ENCODE measurements at regions not wholly inside any gene's neighbourhood (a gene's known extent, or its start where the extent isn't known, plus 50 kb on each side); places are given as distances from the start of the nearest gene placed in this dataset.

DNA sequence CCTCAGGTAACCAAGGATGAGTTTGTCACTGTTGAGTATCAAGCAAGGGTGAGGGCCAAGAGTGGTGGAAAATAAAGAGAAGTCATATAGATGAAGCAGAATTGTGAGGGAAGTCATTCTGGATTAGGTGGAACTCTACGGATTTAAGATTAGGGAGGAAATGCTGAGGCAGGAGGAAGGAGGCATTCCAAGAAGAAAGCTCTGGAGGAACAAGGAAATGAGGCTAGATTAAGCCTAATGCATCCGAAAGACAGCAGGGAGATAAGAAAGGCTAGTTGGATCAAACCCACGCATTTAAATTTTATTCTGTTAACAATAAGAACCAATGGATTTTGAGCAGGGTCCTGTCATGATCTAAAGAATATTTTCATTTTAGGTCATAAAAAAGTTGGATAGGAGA, 681.2 kb downstream of the EPHA4 start:
- DNase-seq: no peak

DNA sequence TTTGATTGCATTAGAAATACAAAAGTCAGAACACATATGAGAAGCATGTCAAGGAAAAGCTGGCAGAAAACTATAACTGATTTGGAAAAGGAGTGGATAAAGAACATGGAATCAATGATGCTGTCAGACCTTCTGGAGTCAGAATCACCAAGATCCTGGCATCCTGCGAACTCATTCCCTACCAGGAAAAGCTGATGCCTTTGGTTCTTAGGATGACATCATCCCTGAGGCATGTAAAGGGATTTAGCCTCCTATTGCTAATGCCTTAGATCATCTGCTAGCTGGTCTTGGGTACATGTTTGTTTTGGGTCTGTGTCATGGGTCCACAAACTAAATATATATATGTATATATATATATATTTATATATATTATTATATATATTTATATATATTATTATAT, 680.7 kb downstream of the EPHA4 start:
- no peak for DNase-seq

DNA sequence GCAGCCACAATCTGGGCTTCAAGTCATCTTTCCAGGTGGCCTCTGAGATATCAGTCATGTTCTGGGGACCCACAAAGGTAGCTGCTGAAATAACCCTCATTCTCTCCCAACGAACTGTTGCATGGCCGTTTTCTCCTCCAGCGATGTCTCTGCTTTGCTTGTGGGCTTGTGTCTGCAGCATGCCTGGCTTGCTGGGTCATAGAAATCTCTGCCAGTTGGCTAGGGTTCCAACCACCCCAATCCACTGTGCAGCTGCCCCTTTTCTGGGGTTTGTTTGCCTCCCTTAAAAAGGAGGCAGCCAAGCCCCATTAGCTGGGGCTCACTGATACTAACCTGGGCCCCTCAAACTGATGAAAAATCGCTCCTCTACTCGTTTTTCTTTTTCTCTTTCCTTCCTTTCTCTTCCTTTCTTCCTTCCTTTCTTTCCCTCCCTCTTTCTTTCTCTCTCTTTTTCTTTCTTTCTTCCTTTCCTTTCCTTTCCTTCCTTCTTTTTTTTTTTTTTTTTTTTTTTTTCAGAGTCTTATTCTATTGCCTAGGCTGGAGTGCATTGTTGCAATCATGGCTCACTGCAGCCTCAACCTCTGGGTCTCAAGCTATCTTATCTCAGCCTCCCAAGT, 680.0 kb downstream of the EPHA4 start:
- no peak for DNase-seq

DNA sequence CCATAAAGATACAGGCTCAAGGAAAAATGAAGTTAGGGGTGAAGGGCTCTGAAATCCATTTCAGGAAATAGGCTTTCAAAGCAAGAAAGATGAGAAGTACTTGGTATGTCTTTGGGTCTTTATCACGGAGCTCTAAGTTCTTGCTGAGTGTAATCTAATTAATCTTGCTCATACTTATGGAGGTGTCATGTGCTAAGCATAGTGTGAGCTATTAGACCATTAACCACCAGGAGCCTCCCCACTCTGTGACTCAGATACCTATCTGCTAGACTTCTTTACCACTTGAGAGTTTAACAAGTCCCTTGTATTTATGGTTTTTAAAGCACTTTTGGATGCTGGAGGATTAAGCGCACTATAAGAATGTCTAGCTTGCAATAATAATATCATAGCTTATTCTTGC, 678.7 kb downstream of the EPHA4 start:
- DNase-seq: no peak

DNA sequence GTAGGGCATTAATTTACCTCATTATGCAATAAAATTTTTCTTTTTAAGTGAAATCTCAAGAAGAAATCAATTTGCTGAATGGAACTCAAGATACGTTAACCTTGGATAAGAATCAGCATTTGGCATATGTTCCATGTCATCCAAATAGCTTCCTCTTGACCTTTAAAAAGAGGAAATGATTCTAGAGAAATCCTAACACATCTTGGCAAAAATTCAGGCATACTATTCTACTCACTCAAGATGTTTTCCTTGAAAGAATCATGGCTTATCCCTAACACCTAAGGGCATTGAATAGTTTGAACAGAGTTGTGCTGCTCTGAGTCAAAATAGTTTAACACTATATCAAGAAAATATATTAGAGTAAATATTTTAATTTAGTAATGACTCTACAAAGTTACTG, 678.0 kb downstream of the EPHA4 start:
- DNase-seq: no peak

DNA sequence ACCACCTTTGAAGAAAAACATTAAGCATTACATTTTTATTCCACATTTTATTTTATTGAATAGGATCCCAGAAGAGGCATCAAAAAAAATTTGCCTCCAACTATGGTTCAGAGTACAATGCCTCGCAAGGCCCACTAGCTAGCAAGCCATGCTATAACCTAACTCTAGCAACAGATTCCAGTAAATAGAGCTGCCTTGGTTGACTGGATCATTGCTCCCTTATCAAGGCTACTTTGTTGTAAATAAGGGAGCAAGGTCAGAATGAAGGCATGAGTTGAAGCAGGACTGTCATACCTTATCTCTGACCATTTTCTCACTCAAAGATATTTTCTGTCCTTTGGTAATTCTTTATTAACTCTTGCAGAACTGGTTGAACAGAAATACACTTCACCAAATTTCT, 672.6 kb downstream of the EPHA4 start:
- DNase-seq: no peak

DNA sequence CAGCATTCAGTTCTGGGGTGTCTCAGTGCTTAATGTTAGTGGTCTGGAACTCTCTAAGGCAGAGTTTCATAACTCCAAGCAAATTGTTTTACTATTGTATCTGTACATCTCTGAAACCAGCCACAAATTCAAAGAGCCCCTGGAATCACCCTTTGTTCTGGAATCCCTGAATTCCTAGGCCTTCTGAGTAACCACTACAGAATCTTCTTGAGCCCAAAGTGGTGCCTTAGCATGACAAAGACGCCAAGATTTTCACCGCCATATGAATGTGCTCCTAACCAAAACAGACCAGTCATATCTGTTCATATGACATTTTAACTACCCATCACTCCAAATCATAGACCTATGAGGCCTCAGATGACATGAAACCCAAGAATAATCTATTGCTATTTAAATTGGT, 668.1 kb downstream of the EPHA4 start:
- DNase-seq: no peak

DNA sequence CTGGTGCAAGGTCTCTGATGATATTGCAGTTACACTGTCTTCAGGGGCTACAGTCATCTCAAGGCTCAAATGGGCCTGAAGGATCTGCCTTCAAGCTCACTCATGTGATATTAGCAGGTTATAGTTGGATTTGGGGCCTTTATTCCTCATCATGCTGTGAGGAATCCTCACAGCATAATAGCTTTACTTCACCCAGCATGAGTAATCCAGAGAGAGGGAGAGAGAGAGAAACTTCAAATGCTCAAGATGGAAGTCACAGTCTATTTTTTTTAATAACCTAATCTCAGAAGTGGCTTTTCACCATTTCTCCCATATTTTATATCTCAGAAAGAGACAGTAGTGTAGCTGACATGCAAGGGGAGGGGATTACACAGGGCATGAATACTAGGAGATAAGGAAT, 658.7 kb downstream of the EPHA4 start:
- DNase-seq: no peak

DNA sequence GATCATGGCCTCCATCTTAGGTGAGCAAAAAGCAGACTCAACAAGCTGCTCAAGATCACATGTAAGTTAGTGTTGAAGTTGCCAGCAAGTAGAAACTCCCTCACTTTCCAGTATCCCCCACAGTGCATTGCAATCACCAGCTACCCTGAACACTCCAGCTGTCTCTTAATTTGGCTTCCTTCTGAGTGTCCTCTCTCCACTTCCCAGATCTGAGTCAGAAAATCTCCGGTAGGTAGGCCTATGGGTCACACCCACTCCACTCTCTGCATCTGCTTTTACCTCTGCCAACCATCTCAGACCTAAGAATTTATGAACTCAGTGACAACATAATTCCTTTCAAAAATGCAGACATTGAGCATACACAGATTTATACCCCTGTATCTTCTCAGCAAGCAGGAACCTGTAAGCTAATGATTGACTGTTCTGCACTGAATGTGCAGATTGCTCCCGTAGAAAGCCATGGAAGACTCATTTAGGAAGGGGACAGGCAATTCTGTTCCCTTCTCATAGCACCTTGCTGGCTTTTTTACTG, 656.9 kb downstream of the EPHA4 start:
- no peak for DNase-seq

DNA sequence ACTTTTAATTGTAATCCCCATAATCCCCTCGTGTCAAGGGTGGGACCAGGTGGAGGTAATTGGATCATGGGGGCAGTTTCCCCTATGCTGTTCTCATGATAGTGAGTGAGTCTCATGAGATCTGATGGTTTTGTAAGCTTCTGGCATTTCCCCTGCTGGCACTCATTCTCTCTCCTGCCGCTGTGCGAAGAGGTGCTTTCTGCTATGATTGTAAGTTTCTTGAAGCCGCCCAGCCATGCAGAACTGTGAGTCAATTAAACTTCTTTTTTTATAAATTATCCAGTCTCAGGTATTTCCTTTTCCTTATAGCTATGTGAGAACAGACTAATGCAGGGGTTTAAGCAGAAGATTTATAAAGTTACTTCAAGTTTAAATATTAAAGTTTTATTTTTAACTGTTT, 655.2 kb downstream of the EPHA4 start:
- DNase-seq: no peak

DNA sequence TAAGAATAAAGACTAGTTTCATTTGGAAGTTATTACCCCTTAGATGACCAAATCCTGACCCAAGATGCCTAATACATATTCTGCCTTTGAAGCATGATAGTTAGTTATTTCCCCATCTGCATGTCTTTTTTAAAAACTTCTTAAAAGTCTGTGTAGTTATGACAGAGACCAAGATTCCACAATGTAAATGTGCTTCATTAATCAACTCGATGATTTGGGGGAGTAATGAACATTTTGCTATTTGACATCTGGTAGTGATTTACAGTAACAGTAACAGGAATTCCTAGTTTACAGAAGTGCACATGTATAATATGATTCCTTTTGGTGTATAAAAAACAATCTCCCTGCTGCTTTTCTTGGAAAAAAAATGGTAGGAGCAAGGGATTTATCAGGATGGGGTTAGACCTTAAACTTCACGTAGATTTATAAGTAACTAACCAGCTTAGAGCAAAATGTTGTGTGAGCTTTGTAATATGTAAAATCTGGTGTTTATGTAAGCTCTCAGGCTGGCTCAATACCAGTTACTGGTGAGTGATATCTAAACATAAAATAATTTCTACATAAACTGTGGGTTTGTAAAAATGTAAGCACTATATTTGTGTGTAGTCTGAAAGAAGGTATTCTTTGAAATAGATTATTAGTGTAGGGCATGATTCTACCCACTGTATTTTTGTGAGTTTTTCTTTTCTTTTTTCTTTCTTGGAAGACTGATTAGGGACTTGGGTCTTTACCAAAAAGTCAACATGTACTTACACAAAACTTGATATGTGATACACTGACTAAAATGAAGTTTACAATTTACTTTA, 641.6 kb downstream of the EPHA4 start:
- no peak for DNase-seq

DNA sequence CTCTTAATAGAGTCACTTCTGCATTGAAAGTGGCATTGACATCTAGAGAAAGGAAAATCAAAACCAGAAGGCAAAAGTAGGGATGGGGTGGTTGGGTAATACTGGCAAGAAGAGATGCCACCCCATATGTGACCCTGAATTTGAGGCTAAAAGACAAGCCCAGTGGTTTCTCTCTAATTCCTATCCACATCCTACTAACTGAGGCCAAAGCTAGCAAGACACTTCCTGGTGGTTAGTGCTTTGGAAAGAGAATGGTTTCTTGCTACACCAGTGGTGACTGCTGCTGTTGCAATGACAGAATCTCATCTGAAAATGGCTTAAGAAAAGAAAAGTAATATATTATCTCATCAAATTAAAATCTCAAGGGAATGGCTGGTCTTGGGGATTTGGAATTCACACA, 640.6 kb downstream of the EPHA4 start:
- no peak for DNase-seq

DNA sequence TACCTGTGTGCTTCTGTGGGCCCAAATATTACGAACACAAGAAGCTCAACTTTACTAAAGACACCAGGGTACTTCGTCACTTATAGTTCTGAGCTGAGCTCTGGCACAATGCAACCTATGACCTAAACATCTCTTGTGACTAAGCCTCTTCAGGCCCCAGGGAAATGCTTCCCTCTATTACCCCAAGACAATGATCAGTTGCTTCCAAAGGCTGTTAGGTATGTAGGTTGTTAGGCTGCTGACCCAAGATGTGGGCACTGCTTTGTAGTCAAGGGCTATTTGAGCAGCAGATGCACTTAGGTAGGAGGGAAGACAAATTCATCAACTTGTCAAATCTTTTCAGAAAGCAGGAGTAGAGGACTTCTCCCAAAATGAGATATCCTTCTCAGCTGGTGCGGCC, 640.1 kb downstream of the EPHA4 start:
- no peak for DNase-seq

DNA sequence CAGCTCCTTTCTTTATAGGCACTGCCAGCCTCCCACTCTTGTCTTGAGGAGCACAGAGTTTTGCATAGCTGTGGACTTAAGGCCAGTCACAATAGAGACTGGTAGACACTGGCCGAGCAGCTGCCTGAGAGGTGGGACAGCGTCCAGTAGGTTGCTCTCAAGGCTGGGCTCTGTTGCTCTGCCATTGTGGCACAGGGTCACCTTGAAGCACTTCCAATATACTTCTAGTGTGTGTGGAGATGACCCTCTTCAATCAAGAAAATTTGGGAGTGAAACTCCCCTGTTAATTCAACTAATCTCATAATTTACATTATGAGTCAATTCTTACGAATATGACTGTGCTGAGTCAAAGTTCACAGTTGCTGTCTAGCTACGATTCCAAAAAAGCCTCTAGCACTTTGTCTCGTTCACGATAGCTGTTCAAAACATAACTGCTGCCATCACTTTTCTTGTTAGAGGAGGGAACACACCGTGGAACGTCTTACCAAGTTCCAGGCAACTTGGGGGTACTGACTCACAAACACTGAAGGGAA, 636.2 kb downstream of the EPHA4 start:
- DNase-seq: no peak

DNA sequence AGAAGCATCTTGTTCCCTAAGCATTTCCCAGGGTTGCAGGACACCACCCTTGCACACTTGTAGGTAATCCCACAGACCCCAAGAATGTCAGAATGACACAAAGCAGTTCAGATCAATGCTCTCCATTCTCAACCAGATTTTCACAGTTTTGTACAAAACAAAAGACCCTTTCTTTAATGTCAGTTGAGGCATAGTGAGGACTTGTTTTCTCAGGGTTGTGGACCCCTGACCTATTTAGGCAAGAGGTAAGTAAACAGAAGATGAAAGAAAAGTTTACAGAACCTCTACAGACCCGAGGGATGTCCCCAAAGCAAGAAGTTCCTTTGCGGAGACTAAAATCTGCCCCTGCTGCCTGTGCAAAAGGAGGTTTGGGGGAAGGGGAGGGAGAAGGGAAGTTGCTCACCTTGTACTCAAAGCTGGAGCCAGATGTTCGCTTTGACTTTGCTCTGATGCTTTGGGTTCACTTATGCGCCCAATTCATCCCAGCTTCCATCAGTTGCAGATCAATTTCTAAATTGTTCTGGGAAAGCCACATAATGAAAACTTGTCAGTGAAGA, 635.4 kb downstream of the EPHA4 start:
- no peak for DNase-seq

DNA sequence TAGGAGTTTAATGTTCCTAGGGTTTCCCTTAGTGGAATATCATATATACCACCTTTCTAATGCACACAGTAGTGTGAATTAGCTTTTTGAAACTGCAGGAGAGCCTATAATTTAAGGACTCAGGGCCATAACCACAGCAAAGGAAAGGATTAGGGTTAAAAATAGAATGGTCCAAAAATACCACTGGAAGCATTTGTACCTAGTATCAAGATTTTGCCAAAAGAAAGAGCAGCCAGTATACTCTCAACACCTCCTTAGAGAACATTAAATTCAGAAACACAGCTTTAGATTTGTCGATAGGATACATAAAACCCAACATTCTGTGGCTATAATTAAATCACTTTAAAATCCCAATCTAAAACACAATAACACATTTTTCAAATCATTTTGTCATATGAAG, 634.9 kb downstream of the EPHA4 start:
- no peak for DNase-seq

DNA sequence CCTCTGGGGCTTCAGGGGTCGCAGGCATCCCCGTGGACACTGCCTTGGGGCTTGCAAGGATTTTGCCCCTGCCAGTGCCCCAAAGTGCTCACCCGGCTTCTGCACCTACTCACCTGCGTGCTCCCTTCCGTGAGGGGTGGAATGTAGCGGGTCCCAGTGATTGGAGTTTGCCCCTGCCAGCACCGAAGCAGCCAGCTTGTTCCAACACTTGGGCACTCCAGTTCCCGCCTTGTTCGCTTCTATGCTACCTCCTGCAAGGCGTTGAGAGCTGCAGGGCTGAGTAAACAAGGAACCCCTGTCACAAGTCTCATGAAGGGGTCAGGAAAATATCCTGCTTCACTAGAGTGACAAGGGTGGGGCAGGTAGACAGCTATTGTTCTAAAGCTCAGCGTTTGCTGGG, 631.5 kb downstream of the EPHA4 start:
- DNase-seq: no peak

DNA sequence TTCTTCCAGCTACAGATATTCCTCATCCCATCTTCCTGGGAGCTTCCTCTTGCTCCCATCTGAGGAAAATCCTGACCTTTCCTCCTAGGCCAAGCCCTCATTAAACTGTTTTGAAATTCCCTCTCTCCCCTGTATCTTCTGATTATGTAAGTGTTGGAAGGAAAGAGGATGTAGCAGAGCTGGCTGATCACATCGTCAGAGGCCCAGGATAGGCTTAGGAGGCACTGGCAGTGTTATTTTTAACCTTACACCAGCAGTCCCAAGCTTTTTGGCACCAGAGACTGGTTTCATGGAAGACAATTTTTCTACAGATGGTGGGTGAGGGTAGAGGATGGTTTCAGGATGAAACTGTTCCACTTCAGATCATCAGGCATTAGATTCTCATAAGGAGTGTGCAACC, 630.4 kb downstream of the EPHA4 start:
- DNase-seq: no peak

DNA sequence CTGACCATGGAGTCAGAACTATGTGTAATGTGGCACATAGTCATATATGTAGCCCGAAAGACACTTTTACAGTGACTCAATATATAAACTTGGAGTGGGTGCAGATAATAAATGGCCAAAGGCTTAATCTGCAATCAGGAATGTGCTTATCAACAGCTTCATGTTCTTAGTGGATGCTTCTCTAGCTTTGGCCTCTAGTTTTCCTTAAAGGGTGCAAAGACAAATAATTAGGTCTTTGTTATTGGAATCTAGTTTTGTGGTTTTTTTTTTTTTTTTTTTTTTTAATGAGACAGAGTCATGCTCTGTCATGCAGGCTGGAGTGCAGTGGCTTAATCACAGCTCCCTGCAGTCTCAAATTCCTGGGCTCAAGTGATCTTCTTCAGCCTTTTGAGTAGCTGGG, 625.6 kb downstream of the EPHA4 start:
- DNase-seq: no peak

DNA sequence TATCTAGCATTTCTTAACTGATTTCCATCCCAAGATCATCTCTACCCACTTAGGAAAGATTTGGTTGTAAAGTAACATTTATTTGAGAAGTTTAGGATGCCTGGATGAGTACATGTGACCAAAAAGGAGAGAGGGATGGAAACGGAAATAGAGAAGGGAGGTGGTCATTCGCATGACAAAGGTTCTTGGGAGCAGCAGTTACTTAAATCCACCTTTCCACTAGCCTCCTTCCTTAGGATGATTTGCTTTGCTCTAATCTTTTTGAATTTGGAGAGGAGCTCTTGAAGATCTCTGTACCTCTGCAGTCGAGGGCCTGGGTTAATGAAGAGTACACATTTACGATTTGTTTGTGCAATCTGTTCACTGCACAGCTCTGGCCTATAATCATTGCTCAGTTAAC, 623.5 kb downstream of the EPHA4 start:
- DNase-seq: no peak

DNA sequence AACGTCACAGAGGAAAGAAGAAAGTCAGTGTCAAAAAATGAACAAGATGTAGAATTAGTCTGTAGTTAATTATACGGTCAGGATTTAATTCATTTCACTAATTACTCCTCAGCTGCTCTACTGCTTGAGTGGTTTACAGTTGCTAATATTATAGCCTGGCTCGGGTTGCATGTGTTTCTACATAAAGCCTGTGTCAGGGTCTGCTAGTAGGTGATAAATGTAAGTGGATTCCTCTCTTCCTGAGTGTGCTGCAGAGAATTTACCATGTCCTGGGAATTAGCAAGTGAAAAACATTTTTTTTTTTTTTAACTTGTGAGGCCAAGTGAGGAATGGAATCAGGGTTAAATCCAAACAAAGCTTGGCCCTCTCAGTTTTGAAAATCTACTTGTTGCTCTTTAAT, 622.6 kb downstream of the EPHA4 start:
- DNase-seq: no peak

DNA sequence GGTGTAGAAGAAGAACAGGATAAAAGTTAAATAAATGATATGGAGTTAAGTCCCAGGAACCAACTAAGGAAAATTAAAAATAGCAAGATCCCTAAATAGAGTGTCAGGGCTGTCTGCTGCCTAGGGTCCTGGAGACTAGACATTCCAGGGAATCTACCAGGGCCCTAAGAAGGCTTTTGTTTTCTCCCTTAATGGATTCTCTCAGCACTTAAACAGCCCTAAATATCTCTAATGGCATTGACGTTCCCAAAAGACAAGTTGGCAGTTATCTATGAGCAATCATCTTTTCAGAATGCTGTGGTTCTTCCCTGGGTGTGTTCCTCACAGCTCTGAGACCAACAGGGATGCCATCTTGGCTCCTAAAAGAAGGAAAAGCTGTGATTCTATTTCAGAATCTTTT, 616.3 kb downstream of the EPHA4 start:
- DNase-seq: no peak

DNA sequence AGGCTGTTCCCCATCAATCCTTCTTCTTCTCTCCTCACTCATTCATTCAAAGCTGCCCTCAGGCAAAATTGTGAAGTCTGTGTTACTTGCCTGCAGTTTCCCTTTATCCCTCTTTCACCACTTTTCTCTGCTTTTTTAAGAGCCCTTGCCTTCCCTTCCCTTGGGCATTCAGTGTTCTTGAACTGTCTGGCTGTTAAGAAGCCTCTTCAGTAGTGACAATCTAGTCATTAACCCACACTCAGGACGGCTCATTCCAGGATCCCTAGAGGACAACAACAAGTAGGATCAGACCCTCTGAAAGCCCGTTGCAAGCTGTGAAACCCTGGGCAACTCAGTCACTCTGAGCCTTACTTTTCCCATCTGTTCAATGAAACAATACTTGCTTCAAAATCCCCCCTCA, 615.7 kb downstream of the EPHA4 start:
- DNase-seq: no peak

DNA sequence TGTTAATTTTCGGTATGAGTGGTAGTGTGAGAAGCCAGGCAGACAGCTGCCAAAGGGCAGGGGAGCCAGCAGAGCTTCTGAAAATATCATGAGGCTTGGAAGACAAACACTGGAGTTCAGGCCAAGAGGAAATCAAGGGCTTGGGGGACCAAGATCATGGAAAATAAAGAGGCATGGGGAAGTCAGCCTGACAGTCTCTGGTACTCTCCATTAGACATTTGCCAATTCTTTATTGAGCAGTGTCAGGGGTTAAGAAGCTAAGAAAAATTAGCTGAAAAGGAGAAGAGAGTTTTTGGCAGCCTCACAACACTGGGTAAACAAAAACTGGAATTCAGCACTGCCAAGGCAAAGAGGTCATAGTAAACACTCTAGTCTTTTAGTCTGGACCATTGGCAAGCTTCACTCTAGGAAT, 612.7 kb downstream of the EPHA4 start:
- no peak for DNase-seq

All from effector CD8-positive, alpha-beta T cell (primary cell).